ENCODE measurements at regions not wholly inside any gene's neighbourhood (a gene's known extent, or its start where the extent isn't known, plus 50 kb on each side); places are given as distances from the start of the nearest gene placed in this dataset.
"Not testable (repeated sequence)": the region's sequence is repeated elsewhere in the genome, so short reads cannot be mapped to it uniquely, and the experiment has no call there.

DNA sequence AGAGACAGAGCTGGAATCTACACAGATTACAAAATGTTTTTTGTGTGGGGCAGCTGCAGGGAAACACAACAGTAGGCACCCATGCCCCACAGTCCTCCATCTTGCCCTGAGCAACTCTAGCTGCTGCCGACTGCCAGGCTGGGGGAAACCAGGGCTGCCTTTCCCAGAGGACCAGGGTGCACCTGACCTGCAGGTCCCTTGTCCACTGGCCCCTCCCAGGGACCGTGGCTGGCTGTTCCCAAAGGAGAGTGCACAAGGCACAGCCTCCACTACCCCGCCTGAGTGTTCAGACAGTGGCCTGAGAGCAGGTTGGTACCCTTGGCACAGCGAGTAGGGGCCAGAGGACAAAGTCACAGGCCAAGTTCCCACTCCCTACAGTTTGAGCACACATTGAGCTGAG, 181.8 kb downstream of the BARX2 start:
- CTCF ChIA-PET, result interaction anchor here (1.5 kb wide), 1 partner anchor 138 kb away, joined by 3 read pairs; no protein-coding TSS in a partner anchor
- WGBS (ENCODE audit: missing lambda C conversion rate), result 0% methylated on average over 2 of the region's 4 CpGs

DNA sequence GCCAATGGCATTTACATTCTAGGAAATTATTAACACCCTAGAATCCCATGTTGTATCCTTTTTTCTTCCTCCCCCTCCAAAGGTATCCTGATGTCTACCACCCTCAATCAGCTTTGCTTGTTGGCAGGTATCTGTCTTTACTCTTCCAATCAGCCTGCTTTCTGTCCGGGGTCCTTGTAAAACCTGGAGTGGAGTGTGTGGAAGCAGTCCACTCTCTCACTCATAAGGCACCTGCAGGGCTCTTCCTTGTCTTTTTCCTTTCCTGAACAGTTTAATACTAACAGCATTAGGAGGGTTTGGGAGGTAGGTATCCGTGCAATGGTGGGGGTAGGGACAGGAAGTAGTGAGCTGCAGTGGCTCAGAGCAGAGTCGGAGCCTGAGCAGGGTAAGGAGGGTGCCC, 193.4 kb downstream of the BARX2 start:
- H3K4me1 ChIP-seq, result no peaks in the 10 kb centered on the region
- POLR2A ChIA-PET, result no interaction called here
- CTCF ChIA-PET, result no interaction called here
- 29% methylated on average over 3 of the region's 3 CpGs for WGBS (ENCODE audit: missing lambda C conversion rate)
- TF ChIP-seq CEBPB (IDR thresholded peaks at IDR 0.05) (no peak), ESRRA (IDR thresholded peaks at IDR 0.05; ENCODE audit: borderline replicate concordance, low read length) (no peak), HOXB13 (CRISPR knock-in tag; IDR thresholded peaks at IDR 0.05; ENCODE audit: low read depth) (no peak), RCOR1 (IDR thresholded peaks at IDR 0.05; ENCODE audit: low read depth, low read length) (no peak), HEYL (CRISPR knock-in tag; IDR thresholded peaks at IDR 0.05) (no peak), JUN (IDR thresholded peaks at IDR 0.05) (no peak), ZSCAN20 (CRISPR knock-in tag; IDR thresholded peaks at IDR 0.05) (no peak), NFE2L2 (conservative IDR thresholded peaks at IDR 0.05; ENCODE audit: low read length) (no peak)
- DNase-seq (ENCODE audit: low read depth in 1 of 2, low spot score in 1 of 2) (no peak), ATAC-seq (no peak), FAIRE-seq (no peak)
- H3K9me3 ChIP-seq, result no peaks in the 10 kb centered on the region
- H3K27ac ChIP-seq, result no peak overlapping the region
- H3K4me2 ChIP-seq, result no peak overlapping the region
- no peak overlapping the region for H3K4me3 ChIP-seq

More for the DNA sequence above, 181.8 kb downstream of the BARX2 start:
- Histone ChIP-seq H3K4me1 (no peaks in the 10 kb centered on the region), H3K9me3 (no peaks in the 10 kb centered on the region), H3K4me2 (no peak overlapping the region), H3K27ac (no peak overlapping the region), H3K4me3 (no peak overlapping the region)
- POLR2A ChIA-PET, result no interaction called here
- DNase-seq (ENCODE audit: low read depth in 1 of 2, low spot score in 1 of 2), result no peak
- ATAC-seq, result no peak
- TF ChIP-seq EHMT2 (IDR thresholded peaks at IDR 0.05; ENCODE audit: low read depth) (no peak), CBX2 (IDR thresholded peaks at IDR 0.05; ENCODE audit: borderline replicate concordance, low read depth) (no peak), ZNF302 (CRISPR knock-in tag; IDR thresholded peaks at IDR 0.05) (no peak), NFE2L2 (conservative IDR thresholded peaks at IDR 0.05; ENCODE audit: low read length) (no peak), KDM5A (IDR thresholded peaks at IDR 0.05) (no peak), CEBPB (IDR thresholded peaks at IDR 0.05) (no peak), CBX8 (IDR thresholded peaks at IDR 0.05) (no peak), JUN (IDR thresholded peaks at IDR 0.05) (no peak)
- TF ChIP-seq, protein P1, sequence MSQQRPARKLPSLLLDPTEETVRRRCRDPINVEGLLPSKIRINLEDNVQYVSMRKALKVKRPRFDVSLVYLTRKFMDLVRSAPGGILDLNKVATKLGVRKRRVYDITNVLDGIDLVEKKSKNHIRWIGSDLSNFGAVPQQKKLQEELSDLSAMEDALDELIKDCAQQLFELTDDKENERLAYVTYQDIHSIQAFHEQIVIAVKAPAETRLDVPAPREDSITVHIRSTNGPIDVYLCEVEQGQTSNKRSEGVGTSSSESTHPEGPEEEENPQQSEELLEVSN (IDR thresholded peaks at IDR 0.05; ENCODE audit: borderline replicate concordance, low read depth), result no peak
- no peak for FAIRE-seq

DNA sequence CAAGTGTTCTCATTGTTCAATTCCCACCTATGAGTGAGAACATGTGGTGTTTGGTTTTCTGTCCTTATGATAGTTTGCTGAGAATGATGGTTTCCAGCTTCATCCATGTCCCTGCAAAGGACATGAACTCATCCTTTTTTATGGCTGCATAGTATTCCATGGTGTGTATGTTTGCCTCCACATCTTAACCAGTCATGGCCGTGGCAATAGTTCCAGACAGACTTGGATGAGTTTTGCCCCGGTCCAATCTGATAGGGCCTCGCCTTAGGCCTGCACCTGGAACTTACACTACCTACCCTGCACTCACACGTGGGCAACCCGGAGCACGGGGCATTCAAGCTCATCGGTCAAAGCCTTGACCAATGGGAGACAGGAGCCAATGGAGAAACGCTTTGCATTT, 197.0 kb downstream of the BARX2 start:
- not testable (repeated sequence) for H3K27ac ChIP-seq, ATAC-seq, FAIRE-seq

DNA sequence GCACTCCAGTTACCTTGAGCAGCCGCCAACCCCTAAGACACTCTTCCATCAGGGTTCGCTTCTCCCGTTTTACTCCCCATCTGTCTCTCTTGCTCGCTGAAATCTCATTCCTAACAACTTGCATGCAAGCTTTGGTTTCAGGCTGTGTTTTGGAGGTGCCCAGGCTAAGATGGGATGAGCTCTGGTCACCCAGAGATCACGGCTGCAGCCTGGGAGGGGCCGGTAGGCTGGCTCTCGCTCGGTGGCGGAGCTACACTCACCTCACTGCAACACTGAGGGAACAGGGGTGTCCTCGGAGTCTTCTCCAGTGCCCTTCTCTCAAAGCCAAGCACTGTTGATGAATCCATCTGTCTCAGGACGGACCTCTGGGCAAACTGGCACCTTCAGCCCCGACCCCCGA, 197.5 kb downstream of the BARX2 start:
- POLR2A ChIA-PET, result no interaction called here
- FAIRE-seq (no peak), ATAC-seq (no peak), DNase-seq (ENCODE audit: low read depth in 1 of 2, low spot score in 1 of 2) (no peak)
- no peak overlapping the region for H3K4me2 ChIP-seq
- H3K27ac ChIP-seq, result no peak overlapping the region
- CTCF ChIA-PET, result interaction anchor here (0.6 to 1.0 kb wide), 3 partner anchors 19 to 197 kb away, joined by 3 to 4 read pairs (median 4); partner anchors contain the start of gene BARX2
- TF ChIP-seq CHD2 (IDR thresholded peaks at IDR 0.05; ENCODE audit: low read length, partially characterized antibody) (no peak), MAZ (IDR thresholded peaks at IDR 0.05; ENCODE audit: borderline replicate concordance, low read depth, low read length) (no peak), RCOR1 (IDR thresholded peaks at IDR 0.05; ENCODE audit: low read depth, low read length) (no peak), FOSB (CRISPR knock-in tag; IDR thresholded peaks at IDR 0.05) (no peak)
- TF ChIP-seq, protein P1 (IDR thresholded peaks at IDR 0.05; ENCODE audit: borderline replicate concordance, low read depth), result no peak
- no peak overlapping the region for H3K4me3 ChIP-seq
- no peaks in the 10 kb centered on the region for H3K4me1 ChIP-seq
- WGBS (ENCODE audit: missing lambda C conversion rate), result 48% methylated on average over 7 of the region's 13 CpGs
- H3K9me3 ChIP-seq, result no peaks in the 10 kb centered on the region

More for the DNA sequence above, 197.0 kb downstream of the BARX2 start:
- POLR2A ChIA-PET; H3K4me3 ChIP-seq; H3K4me2 ChIP-seq; H3K9me3 ChIP-seq; H3K4me1 ChIP-seq; DNase-seq (ENCODE audit: low read depth in 1 of 2, low spot score in 1 of 2): not testable (repeated sequence)
- 47% methylated on average over 8 of the region's 8 CpGs for WGBS (ENCODE audit: missing lambda C conversion rate)
- CTCF ChIA-PET, result interaction anchor here (0.6 to 1.0 kb wide), 3 partner anchors 19 to 197 kb away, joined by 3 to 4 read pairs (median 4); partner anchors contain the start of gene BARX2

All from A549 (cell line).